Stimulated activated CD8-positive, alpha-beta memory T cell treated with anti-CD3 and anti-CD28 coated beads, Interleukin-7, amount 100 ng/mL, for 48 hours (primary cell): ENCODE measurements at regions not wholly inside any gene's neighbourhood (a gene's known extent, or its start where the extent isn't known, plus 50 kb on each side); places are given as distances from the start of the nearest gene placed in this dataset.
"Not testable (repeated sequence)": the region's sequence is repeated elsewhere in the genome, so short reads cannot be mapped to it uniquely, and the experiment has no call there.

Experiments used
- DNase-seq, 2 donors: peaks; one replicate each; pipeline ENCODE4 v3.0.0-alpha.2; 2020; ENCODE audit warnings: low read depth in 1 of 2; ENCODE audit errors: extremely low read depth in 1 of 2

GRCh38 chr17:31629696-31630470 is 229.2 kb downstream of the COPRS start:
- DNase-seq: no peak

GRCh38 chr17:31627960-31628359 is 231.1 kb downstream of the COPRS start:
- DNase-seq: no peak

- no peak for DNase-seq
Observed at GRCh38 chr17:31623990-31624389, 232.5 kb downstream of the RAB11FIP4 start.

- DNase-seq: no peak
Observed at GRCh38 chr17:31622500-31622899, 231.0 kb downstream of the RAB11FIP4 start.

GRCh38 chr17:31621566-31621965 is 230.1 kb downstream of the RAB11FIP4 start:
- no peak for DNase-seq

GRCh38 chr17:31611053-31611452 is 219.6 kb downstream of the RAB11FIP4 start:
- not testable (repeated sequence) for DNase-seq

GRCh38 chr17:31609996-31610910 is 218.8 kb downstream of the RAB11FIP4 start:
- DNase-seq: no peak

GRCh38 chr17:31609331-31609730 is 217.9 kb downstream of the RAB11FIP4 start:
- DNase-seq: no peak

- DNase-seq: no peak
Observed at GRCh38 chr17:31608659-31609254, 217.3 kb downstream of the RAB11FIP4 start.

GRCh38 chr17:31605761-31606160 is 214.3 kb downstream of the RAB11FIP4 start:
- DNase-seq: no peak

GRCh38 chr17:31604936-31605335 is 213.5 kb downstream of the RAB11FIP4 start:
- DNase-seq: no peak

- DNase-seq: not testable (repeated sequence)
Observed at GRCh38 chr17:31600144-31600543, 208.7 kb downstream of the RAB11FIP4 start.

GRCh38 chr17:31598921-31599571 is 207.6 kb downstream of the RAB11FIP4 start:
- no peak for DNase-seq

GRCh38 chr17:31598399-31598782 is 206.9 kb downstream of the RAB11FIP4 start:
- no peak for DNase-seq

GRCh38 chr17:31597646-31598398 is 206.3 kb downstream of the RAB11FIP4 start:
- DNase-seq: no peak

GRCh38 chr17:31596382-31597323 is 205.2 kb downstream of the RAB11FIP4 start:
- peak; percentile 17 to 21 for DNase-seq

GRCh38 chr17:31595666-31596381 is 204.3 kb downstream of the RAB11FIP4 start:
- no peak for DNase-seq

GRCh38 chr17:31595076-31595475 is 203.6 kb downstream of the RAB11FIP4 start:
- no peak for DNase-seq
